Spinal cord (tissue), 9 donors: ENCODE measurements at regions not wholly inside any gene's neighbourhood (a gene's known extent, or its start where the extent isn't known, plus 50 kb on each side); places are given as distances from the start of the nearest gene placed in this dataset.

Experiments
- DNase-seq, 6 donors: peaks; one replicate each; pipeline versions ENCODE4 v3.0.0 to v3.0.0-alpha.2; 2013 to 2015; ENCODE audit warnings: low spot score in 6 of 6, low read depth in 4 of 6
- H3K27ac ChIP-seq: one replicate; pipeline ENCODE4 v1.5.1; 2013; ENCODE audit warnings: low read depth, low read length, control low read depth
- H3K27me3 ChIP-seq: one replicate; pipeline ENCODE4 v1.6.1; 2013; ENCODE audit warnings: low read length; ENCODE audit not compliant: control insufficient read depth, insufficient read depth
- H3K36me3 ChIP-seq: one replicate; pipeline ENCODE4 v1.6.1; 2013; ENCODE audit warnings: low read length; ENCODE audit not compliant: control insufficient read depth, insufficient read depth
- H3K4me1 ChIP-seq: one replicate; pipeline ENCODE4 v1.6.1; 2013; ENCODE audit warnings: low read length; ENCODE audit not compliant: control insufficient read depth, insufficient read depth
- H3K4me3 ChIP-seq: one replicate; pipeline ENCODE4 v1.5.1; 2013; ENCODE audit warnings: low read depth, low read length, control low read depth
- H3K9me3 ChIP-seq: one replicate; pipeline ENCODE4 v1.6.1; 2013; ENCODE audit warnings: low read length; ENCODE audit not compliant: control insufficient read depth, insufficient read depth
- WGBS: methylation state at CpG from one replicate; pipeline ENCODE4 v1.1.5; 2013; ENCODE audit warnings: missing lambda C conversion rate; ENCODE audit not compliant: insufficient coverage; 5-methylcytosine and 5-hydroxymethylcytosine counted together
- donor health status: healthy.

DNA sequence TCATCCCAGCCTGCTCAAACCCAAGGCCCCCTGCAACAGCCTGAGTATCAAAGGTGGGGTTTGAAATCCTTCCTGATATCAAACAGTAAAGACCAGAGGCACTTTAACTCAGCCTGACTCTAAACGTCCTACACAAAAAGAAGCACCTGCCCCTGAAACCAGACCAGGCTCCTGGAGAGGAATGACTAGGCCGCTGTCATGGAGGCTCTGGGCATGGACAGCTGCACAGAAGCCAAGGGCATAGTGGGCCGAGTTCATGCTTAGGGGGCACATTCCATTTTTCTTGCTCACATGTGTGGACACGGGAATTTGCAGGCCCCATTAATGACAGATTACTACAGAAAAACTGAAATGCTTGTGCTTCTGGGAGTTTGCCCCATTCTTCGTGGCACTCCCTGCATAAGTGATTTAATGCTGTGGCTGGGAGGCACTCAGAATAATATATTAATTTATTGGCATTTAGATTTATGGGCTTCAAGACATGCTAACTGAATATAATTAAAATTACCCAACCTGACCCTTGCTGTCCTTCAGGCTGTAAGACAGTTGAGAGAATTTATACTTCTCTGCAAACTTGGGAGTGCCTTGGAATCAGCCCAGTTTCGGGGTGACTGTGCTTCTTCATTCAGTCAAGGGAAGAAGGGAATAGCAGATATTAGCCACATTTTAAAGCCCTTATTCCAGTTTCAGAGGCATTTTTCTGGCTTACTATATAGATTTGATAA, 105.5 kb downstream of the GYPC start:
- Histone ChIP-seq H3K4me1 (no peaks in the 10 kb centered on the region), H3K27ac (no peak overlapping the region), H3K36me3 (no peaks in the 10 kb centered on the region), H3K9me3 (no peaks in the 10 kb centered on the region), H3K27me3 (no peaks in the 10 kb centered on the region), H3K4me3 (no peak overlapping the region)
- no peak for DNase-seq
- 83% methylated on average over 4 of the region's 6 CpGs for WGBS

DNA sequence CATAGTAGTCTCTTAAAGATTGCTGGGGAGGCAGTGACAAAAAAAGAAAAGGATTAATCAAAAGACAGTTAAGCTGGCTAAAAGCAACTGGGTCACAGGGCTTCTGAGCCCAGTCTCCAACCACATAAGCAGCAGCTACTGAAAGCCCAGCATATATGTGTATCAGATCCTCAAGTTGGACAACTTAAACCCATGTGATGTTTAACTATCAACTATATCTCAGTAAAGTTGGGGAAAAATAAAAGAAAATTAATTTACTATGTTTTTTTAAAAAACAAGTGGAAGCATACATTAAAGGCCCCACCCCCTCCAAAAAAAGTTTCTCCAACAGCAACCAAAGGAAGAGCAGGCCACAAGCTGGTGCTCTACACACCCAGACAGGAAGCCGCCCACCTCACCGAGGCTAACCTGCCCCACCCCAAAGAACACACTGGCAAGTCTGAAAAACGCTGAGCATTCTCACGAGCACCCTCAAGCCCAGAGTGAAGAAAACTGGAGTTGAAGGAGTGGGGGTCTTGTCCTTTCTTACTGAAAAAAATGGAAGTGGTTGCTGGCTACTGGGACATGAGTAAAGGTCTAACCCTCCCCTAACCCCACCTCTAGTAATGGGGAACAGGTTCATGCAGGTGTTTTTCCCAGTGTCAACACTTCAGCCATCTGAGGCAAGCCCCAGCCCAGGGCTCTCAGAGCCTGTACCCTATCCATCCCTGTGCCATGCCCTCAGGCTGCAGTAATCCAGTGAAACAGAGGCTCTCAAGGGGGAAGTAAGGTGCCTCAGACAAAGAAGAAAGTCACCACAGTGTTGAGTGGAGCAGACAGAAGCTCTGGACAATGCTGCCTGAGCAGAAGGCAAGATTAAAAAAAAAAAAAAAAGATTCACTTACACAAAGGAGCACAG, 106.3 kb downstream of the GYPC start:
- Histone ChIP-seq H3K4me1 (no peaks in the 10 kb centered on the region), H3K4me3 (no peak overlapping the region), H3K36me3 (no peaks in the 10 kb centered on the region), H3K9me3 (no peaks in the 10 kb centered on the region), H3K27ac (no peak overlapping the region), H3K27me3 (no peaks in the 10 kb centered on the region)
- WGBS, result no CpG with 5 or more reads among the region's 4 CpGs
- DNase-seq, result no peak

DNA sequence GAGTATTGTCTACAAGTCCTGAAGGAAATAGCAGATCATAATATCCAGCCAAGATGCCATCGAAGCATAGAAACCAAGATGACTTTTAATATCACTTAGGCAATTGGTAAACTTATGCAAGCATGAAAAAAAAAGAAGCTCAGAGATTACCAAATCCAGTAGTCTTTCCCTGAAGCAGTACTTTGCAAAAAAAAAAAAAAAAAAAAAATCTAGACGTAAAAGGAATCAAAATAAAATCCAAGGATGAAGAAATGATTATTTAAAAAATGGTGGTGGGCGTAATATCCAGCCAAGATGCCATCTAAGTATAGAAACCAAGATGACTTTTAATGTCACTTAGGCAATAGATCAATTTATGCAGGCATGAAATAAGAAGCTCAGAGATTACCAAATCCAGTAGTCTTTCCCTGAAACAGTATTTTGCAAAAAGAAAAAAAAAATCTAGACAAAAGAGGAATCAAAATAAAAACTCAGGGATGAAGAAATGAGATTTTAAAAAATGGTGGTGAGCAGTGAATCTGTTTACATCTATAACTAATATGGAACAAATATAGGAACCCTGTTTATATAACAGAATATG, 108.8 kb downstream of the GYPC start:
- DNase-seq, result no peak
- no peaks in the 10 kb centered on the region for H3K27me3 ChIP-seq
- WGBS, result no CpG with 5 or more reads among the region's 3 CpGs
- no peak overlapping the region for H3K4me3 ChIP-seq
- H3K4me1 ChIP-seq, result no peaks in the 10 kb centered on the region
- H3K9me3 ChIP-seq, result no peaks in the 10 kb centered on the region
- no peak overlapping the region for H3K27ac ChIP-seq
- no peaks in the 10 kb centered on the region for H3K36me3 ChIP-seq

DNA sequence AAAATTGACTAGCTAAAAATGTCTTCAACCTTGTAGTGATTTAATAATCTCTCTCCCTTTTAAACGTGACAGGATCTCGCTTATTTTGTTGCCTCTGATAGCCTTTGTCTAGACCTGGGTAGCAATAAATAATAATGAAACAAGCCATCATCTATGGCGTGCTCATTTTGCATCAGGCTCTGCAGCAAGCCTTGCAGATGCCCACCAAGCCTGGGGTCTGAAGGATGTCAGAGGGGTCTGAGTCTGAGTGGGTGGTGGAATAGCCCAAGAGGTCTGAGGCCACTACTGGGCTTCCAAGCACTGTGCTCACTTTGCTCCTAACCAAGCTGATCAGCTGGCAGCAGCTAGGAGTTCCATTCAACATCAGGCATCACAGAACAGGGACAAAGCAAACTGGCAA, 109.4 kb downstream of the GYPC start:
- Histone ChIP-seq H3K4me3 (no peak overlapping the region), H3K27me3 (no peaks in the 10 kb centered on the region), H3K9me3 (no peaks in the 10 kb centered on the region), H3K4me1 (no peaks in the 10 kb centered on the region), H3K36me3 (no peaks in the 10 kb centered on the region), H3K27ac (no peak overlapping the region)
- no peak for DNase-seq
- 80% methylated on average over 1 of the region's 3 CpGs for WGBS

DNA sequence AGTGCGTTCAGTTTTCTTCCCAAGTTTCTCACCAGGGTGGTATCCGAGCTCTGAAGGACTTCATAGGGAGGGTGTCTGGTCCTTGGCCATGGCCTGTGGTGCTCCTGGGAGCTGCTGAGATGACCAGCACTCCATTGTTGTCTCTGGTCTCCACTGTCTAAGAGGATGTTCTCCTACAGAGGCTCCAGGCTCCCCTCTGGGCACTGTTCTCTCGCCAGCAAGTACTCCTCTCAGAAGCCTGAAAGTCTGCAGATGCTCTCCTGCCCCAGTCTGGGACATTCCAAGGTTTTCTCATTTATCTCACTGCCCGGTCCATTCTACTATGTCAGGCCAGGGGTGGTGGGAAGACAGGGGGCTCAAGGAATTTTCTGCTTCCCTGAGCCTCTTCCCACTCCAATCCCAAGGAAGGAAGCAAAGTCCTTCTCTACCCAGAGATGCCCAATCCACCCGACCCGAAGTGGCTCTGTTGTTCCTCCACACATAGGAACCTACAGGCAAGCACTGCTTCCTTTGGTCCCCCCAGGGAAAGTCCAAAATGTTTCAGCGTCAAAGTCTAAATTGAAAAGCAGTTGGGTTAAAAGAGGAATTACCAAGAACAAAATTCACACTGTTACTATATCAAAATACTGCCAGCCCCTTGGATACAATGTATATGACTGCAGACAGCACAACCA, 110.5 kb downstream of the GYPC start:
- Histone ChIP-seq H3K9me3 (no peaks in the 10 kb centered on the region), H3K36me3 (no peaks in the 10 kb centered on the region), H3K4me1 (no peaks in the 10 kb centered on the region), H3K27me3 (no peaks in the 10 kb centered on the region), H3K27ac (no peak overlapping the region), H3K4me3 (no peak overlapping the region)
- 85% methylated on average over 3 of the region's 7 CpGs for WGBS
- DNase-seq, result no peak

DNA sequence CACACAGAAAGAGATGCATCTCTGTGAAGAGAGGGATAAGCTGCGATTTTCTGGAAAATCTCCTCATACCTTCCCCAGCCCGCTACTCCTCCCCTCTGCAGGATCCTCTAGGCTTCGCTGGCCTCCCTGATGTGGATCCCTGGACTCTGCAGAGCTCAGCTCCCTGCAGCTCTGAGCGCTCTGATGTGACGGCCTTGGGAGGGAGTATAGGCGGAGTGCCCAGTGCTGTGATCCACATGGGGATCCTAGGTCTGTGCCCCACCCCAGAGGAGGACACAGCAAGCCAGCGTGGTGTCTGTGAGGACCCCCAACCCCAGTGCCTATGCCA, 111.0 kb downstream of the GYPC start:
- Histone ChIP-seq H3K27ac (no peak overlapping the region), H3K36me3 (no peaks in the 10 kb centered on the region), H3K27me3 (no peaks in the 10 kb centered on the region), H3K9me3 (no peaks in the 10 kb centered on the region), H3K4me1 (no peaks in the 10 kb centered on the region), H3K4me3 (no peak overlapping the region)
- DNase-seq, result no peak
- 88% methylated on average over 6 of the region's 7 CpGs for WGBS

DNA sequence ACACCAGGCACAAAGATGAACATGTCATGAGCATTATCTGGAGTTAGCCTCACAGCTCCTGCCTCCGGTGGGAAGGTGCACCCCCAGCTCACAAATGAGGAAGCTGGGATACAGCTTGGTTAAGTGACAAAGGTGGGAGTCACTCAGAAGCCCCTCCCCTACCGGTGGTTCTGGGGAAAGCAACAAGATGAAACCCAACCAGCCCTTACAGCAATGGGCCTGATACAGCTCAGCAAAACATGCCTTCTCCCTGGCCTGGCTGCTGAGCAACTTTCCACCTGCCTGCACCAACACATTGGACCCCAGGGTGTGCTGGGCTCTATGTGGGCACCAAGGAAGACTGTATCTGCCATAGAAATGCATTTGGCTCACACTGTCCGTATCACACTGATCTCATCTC, 113.2 kb downstream of the GYPC start:
- H3K36me3 ChIP-seq, result no peaks in the 10 kb centered on the region
- H3K9me3 ChIP-seq, result no peaks in the 10 kb centered on the region
- DNase-seq, result no peak
- no peaks in the 10 kb centered on the region for H3K4me1 ChIP-seq
- H3K27me3 ChIP-seq, result no peaks in the 10 kb centered on the region
- no peak overlapping the region for H3K4me3 ChIP-seq
- H3K27ac ChIP-seq, result no peak overlapping the region
- 92% methylated on average over 3 of the region's 3 CpGs for WGBS

DNA sequence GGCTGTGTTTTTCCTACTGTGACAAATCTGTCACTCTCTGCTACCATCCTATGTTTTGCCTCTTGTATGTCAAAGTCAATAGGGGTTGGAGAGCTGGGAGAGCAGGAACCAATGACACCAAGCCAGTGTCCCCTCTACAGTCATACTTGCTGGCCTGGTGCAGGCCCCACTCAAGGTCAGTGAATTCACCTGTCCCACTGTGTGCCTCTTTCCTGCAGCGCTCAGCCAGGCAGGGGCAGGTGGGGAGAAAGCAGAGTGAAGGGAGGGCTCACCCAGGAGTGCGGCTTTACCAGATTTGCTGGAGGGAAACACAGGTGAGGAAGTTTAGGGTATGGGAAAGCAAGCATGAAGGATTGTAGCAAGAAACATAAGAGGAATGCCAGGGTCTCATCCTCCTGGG, 114.5 kb downstream of the GYPC start:
- Histone ChIP-seq H3K27me3 (no peaks in the 10 kb centered on the region), H3K9me3 (no peaks in the 10 kb centered on the region), H3K4me1 (no peaks in the 10 kb centered on the region), H3K36me3 (no peaks in the 10 kb centered on the region), H3K27ac (no peak overlapping the region), H3K4me3 (no peak overlapping the region)
- 90% methylated on average over 2 of the region's 2 CpGs for WGBS
- DNase-seq, result no peak

DNA sequence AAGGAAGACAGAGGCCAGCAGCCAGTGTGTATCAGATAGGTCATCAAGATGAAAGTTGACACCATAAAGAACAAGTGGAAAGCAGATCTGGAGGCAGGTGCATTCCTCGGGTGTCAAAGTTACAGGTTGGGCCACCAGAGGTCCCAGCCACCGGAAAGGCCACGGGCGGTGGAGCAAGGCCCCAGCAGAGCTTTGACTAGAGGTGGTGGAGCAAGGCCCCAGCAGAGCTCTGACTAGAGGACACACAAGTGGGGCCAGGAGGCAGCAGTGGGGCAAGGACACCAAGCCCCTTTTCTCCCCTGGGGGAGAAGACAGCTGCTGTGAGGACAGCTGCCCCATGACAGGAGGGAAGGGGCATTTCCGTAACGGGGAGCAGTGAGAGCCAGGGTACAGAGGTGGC, 115.1 kb downstream of the GYPC start:
- H3K27ac ChIP-seq, result no peak overlapping the region
- no peaks in the 10 kb centered on the region for H3K36me3 ChIP-seq
- H3K9me3 ChIP-seq, result no peaks in the 10 kb centered on the region
- no peak overlapping the region for H3K4me3 ChIP-seq
- DNase-seq, result no peak
- WGBS, result 99% methylated on average over 6 of the region's 6 CpGs
- H3K4me1 ChIP-seq, result peaks cover 2% of the 10 kb centered on the region
- no peaks in the 10 kb centered on the region for H3K27me3 ChIP-seq
